Vagina (tissue), 2 donors: ENCODE measurements at regions not wholly inside any gene's neighbourhood (a gene's known extent, or its start where the extent isn't known, plus 50 kb on each side); places are given as distances from the start of the nearest gene placed in this dataset.

Source experiments
- CTCF ChIP-seq, 3 experiments: fragments of 450-650 bp in 2 of 3; fragments of 200-600 bp in 1 of 3; sonication (generic) in 1 of 3; IDR thresholded peaks; one replicate each; pipeline ENCODE4 v1.5.1; 2017 to 2019; ENCODE audit warnings: antibody characterized with exemption in 3 of 3, mild to moderate bottlenecking in 2 of 3, moderate library complexity in 2 of 3
- POLR2A ChIP-seq, 2 donors: fragments of 450-650 bp; IDR thresholded peaks; one replicate each; pipeline ENCODE4 v1.6.1; 2017; ENCODE audit warnings: antibody characterized with exemption in 2 of 2, mild to moderate bottlenecking in 2 of 2, moderate library complexity in 2 of 2
- POLR2AphosphoS5 ChIP-seq, 2 donors: sonication (generic); formaldehyde crosslinking; IDR thresholded peaks; one replicate each; pipeline ENCODE4 v1.9.0; 2017; ENCODE audit warnings: antibody characterized with exemption in 2 of 2, mild to moderate bottlenecking in 2 of 2, low read depth in 1 of 2; ENCODE audit not compliant: insufficient read depth in 1 of 2

GRCh38 chr5:68446070-68446357, 230.5 kb downstream of the PIK3R1 start:
- TF ChIP-seq CTCF (IDR thresholded peaks at IDR 0.05): no peak
- no peak for TF ChIP-seq POLR2A (IDR thresholded peaks at IDR 0.05)
- TF ChIP-seq POLR2AphosphoS5 (IDR thresholded peaks at IDR 0.05; ENCODE audit: insufficient read depth in 1 of 2, low read depth in 1 of 2): no peak
